Thoracic aorta (tissue), 2 donors: ENCODE measurements at regions not wholly inside any gene's neighbourhood (a gene's known extent, or its start where the extent isn't known, plus 50 kb on each side); places are given as distances from the start of the nearest gene placed in this dataset.

Experiments
- ATAC-seq: fragments of 150-250 bp; one replicate; pipeline ENCODE4 v1.8.0; 2017; ENCODE audit warnings: low read depth; ENCODE audit not compliant: insufficient number of reproducible peaks, low FRiP score
- DNase-seq: peaks from one replicate; pipeline ENCODE4 v3.0.0-alpha.2; 2020; ENCODE audit warnings: low spot score
- H3K27ac ChIP-seq, 2 donors: fragments of 200-600 bp; sonication (generic); 1 replicate in 1 of 2; 2 replicates in 1 of 2; pipeline ENCODE4 v1.5.1; 2016; ENCODE audit warnings: mild to moderate bottlenecking in 2 of 2, moderate library complexity in 2 of 2
- H3K27me3 ChIP-seq: fragments of 200-600 bp; sonication (generic); replicated peaks from 2 replicates; pipeline ENCODE4 v1.6.0; 2016; ENCODE audit warnings: mild to moderate bottlenecking; ENCODE audit not compliant: insufficient read depth
- H3K36me3 ChIP-seq: fragments of 200-600 bp; sonication (generic); one replicate; pipeline ENCODE4 v1.5.1; 2016
- H3K4me1 ChIP-seq, 2 donors: fragments of 200-600 bp; sonication (generic); 1 replicate in 1 of 2; 2 replicates in 1 of 2; pipeline versions ENCODE4 v1.5.1 to v1.6.0; 2016; ENCODE audit warnings: low read depth in 2 of 2, mild to moderate bottlenecking in 1 of 2; ENCODE audit not compliant: control insufficient read depth in 1 of 2
- H3K4me3 ChIP-seq: fragments of 200-600 bp; sonication (generic); 2 replicates; pipeline ENCODE4 v1.5.1; 2016; ENCODE audit warnings: mild to moderate bottlenecking
- H3K9me3 ChIP-seq: fragments of 200-600 bp; sonication (generic); 2 replicates; pipeline ENCODE4 v1.5.1; 2016
- CTCF ChIP-seq: fragments of 200-600 bp; sonication (generic); IDR thresholded peaks from one replicate; pipeline ENCODE4 v1.5.1; 2019; ENCODE audit warnings: antibody characterized with exemption

- no peak for ATAC-seq
- Histone ChIP-seq H3K27ac (no peak overlapping the region), H3K4me1 (peaks cover 0 to 4% of the 10 kb centered on the region in 2 donors), H3K27me3 (no peaks in the 10 kb centered on the region), H3K4me3 (no peak overlapping the region), H3K9me3 (no peaks in the 10 kb centered on the region), H3K36me3 (no peaks in the 10 kb centered on the region)
- DNase-seq = no peak
- TF ChIP-seq CTCF = no peak
These were observed 56.7 kb upstream of the RBPJ start for GRCh38 chr4:26264109-26264508.

GRCh38 chr4:26267087-26267486, 53.7 kb upstream of the RBPJ start:
- Histone ChIP-seq H3K9me3 (no peaks in the 10 kb centered on the region), H3K27me3 (no peaks in the 10 kb centered on the region), H3K27ac (no peak overlapping the region), H3K36me3 (no peaks in the 10 kb centered on the region), H3K4me1 (peaks cover 0 to 4% of the 10 kb centered on the region in 2 donors), H3K4me3 (no peak overlapping the region)
- TF ChIP-seq CTCF = no peak
- ATAC-seq (peak; percentile 51), DNase-seq (peak; percentile 52)

GRCh38 chr4:26268246-26268645, 52.6 kb upstream of the RBPJ start:
- no peak for TF ChIP-seq CTCF
- Histone ChIP-seq H3K9me3 (no peaks in the 10 kb centered on the region), H3K27me3 (no peaks in the 10 kb centered on the region), H3K36me3 (no peaks in the 10 kb centered on the region), H3K27ac (no peak overlapping the region), H3K4me3 (no peak overlapping the region), H3K4me1 (peaks cover 0 to 4% of the 10 kb centered on the region in 2 donors)
- no peak for DNase-seq
- ATAC-seq = no peak

GRCh38 chr4:26269038-26269437, 51.8 kb upstream of the RBPJ start:
- H3K36me3 ChIP-seq = no peaks in the 10 kb centered on the region
- H3K4me1 ChIP-seq = peaks cover 0 to 4% of the 10 kb centered on the region in 2 donors
- H3K27ac ChIP-seq = no peak overlapping the region
- H3K4me3 ChIP-seq = no peak overlapping the region
- TF ChIP-seq CTCF = no peak
- no peak for DNase-seq
- ATAC-seq = no peak
- H3K9me3 ChIP-seq = no peaks in the 10 kb centered on the region
- H3K27me3 ChIP-seq = no peaks in the 10 kb centered on the region
